ENCODE measurements at regions not wholly inside any gene's neighbourhood (a gene's known extent, or its start where the extent isn't known, plus 50 kb on each side); places are given as distances from the start of the nearest gene placed in this dataset.
"Not testable (repeated sequence)": the region's sequence is repeated elsewhere in the genome, so short reads cannot be mapped to it uniquely, and the experiment has no call there.

- DNase-seq (ENCODE audit: low read depth in 2 of 2): peak; percentile 11 to 17
Measured at GRCh38 chr12:92431146-92431545, 271.6 kb upstream of the PLEKHG7 start.

- DNase-seq (ENCODE audit: low read depth in 2 of 2): no peak
Measured at GRCh38 chr12:92426332-92426731, 276.5 kb upstream of the PLEKHG7 start.

GRCh38 chr12:92425165-92425564 lies 277.6 kb upstream of the PLEKHG7 start:
- DNase-seq (ENCODE audit: low read depth in 2 of 2): no peak

GRCh38 chr12:92424338-92424737 lies 278.5 kb upstream of the PLEKHG7 start:
- no peak for DNase-seq (ENCODE audit: low read depth in 2 of 2)

GRCh38 chr12:92421701-92422100 lies 276.1 kb upstream of the BTG1 start:
- DNase-seq (ENCODE audit: low read depth in 2 of 2): no peak

GRCh38 chr12:92421042-92421441 lies 275.4 kb upstream of the BTG1 start:
- no peak for DNase-seq (ENCODE audit: low read depth in 2 of 2)

GRCh38 chr12:92419201-92419600 lies 273.6 kb upstream of the BTG1 start:
- no peak for DNase-seq (ENCODE audit: low read depth in 2 of 2)

- no peak for DNase-seq (ENCODE audit: low read depth in 2 of 2)
Measured at GRCh38 chr12:92418381-92418780, 272.7 kb upstream of the BTG1 start.

GRCh38 chr12:92417373-92417772 lies 271.7 kb upstream of the BTG1 start:
- DNase-seq (ENCODE audit: low read depth in 2 of 2): no peak

- DNase-seq (ENCODE audit: low read depth in 2 of 2): no peak
Measured at GRCh38 chr12:92416385-92416812, 270.8 kb upstream of the BTG1 start.

- no peak for DNase-seq (ENCODE audit: low read depth in 2 of 2)
Measured at GRCh38 chr12:92414170-92415070, 268.8 kb upstream of the BTG1 start.

- no peak for DNase-seq (ENCODE audit: low read depth in 2 of 2)
Measured at GRCh38 chr12:92413286-92413685, 267.6 kb upstream of the BTG1 start.

GRCh38 chr12:92412856-92413255 lies 267.2 kb upstream of the BTG1 start:
- DNase-seq (ENCODE audit: low read depth in 2 of 2): no peak

- no peak for DNase-seq (ENCODE audit: low read depth in 2 of 2)
Measured at GRCh38 chr12:92411687-92412086, 266.0 kb upstream of the BTG1 start.

- no peak for DNase-seq (ENCODE audit: low read depth in 2 of 2)
Measured at GRCh38 chr12:92408072-92408900, 262.6 kb upstream of the BTG1 start.

GRCh38 chr12:92406404-92407070 lies 260.9 kb upstream of the BTG1 start:
- DNase-seq (ENCODE audit: low read depth in 2 of 2): not testable (repeated sequence)

GRCh38 chr12:92405801-92406251 lies 260.2 kb upstream of the BTG1 start:
- peak; percentile 15 to 36 for DNase-seq (ENCODE audit: low read depth in 2 of 2)

- no peak for DNase-seq (ENCODE audit: low read depth in 2 of 2)
Measured at GRCh38 chr12:92404921-92405320, 259.3 kb upstream of the BTG1 start.

GRCh38 chr12:92404259-92404894 lies 258.7 kb upstream of the BTG1 start:
- DNase-seq (ENCODE audit: low read depth in 2 of 2): no peak

GRCh38 chr12:92403210-92404175 lies 257.8 kb upstream of the BTG1 start:
- DNase-seq (ENCODE audit: low read depth in 2 of 2): peak; percentile 43 to 52

Measured in stimulated activated CD8-positive, alpha-beta memory T cell treated with anti-CD3 and anti-CD28 coated beads, Interleukin-7, amount 100 ng/mL, for 4 hours (primary cell).